Ovary (tissue), 3 donors: ENCODE measurements at regions not wholly inside any gene's neighbourhood (a gene's known extent, or its start where the extent isn't known, plus 50 kb on each side); places are given as distances from the start of the nearest gene placed in this dataset.

Experiments used
- EP300 ChIP-seq: sonication (generic); formaldehyde crosslinking; IDR thresholded peaks from one replicate; pipeline ENCODE4 v1.6.1; 2017; ENCODE audit warnings: antibody characterized with exemption
- POLR2A ChIP-seq: fragments of 450-650 bp; IDR thresholded peaks from one replicate; pipeline ENCODE4 v1.6.1; 2017; ENCODE audit warnings: antibody characterized with exemption, mild to moderate bottlenecking, moderate library complexity
- TF ChIP-seq, protein P1 (sequence below), 3 donors: fragments of 450-650 bp in 2 of 3; fragments of 200-600 bp in 1 of 3; IDR thresholded peaks; one replicate each; pipeline versions ENCODE4 v1.5.1 to v1.8.0; 2016 to 2022; ENCODE audit warnings: antibody characterized with exemption in 3 of 3, mild to moderate bottlenecking in 1 of 3
- donor health status: DM: no; HTN: no; CAD: no.

DNA sequence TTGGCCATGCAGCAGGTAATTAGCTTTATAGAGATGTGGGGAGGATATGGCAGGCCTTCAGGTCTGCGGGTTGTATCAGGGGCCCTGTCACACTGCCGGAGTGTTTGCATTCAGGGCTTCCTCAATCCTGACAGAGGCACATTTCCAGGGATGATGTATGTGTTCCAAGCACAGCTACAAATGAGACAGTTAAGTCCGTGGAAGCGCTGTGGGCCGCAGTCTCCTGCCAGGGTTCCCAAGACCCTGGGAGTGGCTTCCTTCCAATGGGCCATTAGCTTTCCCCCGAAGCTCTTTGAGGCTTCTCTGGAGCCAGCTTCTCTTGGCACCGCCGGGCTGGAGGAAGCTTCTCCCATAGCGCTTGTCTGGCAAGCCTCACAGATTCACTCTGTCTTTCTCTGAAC lies 1524.7 kb upstream of the TMEM132C start:
- TF ChIP-seq POLR2A, result no peak
- TF ChIP-seq, protein P1, sequence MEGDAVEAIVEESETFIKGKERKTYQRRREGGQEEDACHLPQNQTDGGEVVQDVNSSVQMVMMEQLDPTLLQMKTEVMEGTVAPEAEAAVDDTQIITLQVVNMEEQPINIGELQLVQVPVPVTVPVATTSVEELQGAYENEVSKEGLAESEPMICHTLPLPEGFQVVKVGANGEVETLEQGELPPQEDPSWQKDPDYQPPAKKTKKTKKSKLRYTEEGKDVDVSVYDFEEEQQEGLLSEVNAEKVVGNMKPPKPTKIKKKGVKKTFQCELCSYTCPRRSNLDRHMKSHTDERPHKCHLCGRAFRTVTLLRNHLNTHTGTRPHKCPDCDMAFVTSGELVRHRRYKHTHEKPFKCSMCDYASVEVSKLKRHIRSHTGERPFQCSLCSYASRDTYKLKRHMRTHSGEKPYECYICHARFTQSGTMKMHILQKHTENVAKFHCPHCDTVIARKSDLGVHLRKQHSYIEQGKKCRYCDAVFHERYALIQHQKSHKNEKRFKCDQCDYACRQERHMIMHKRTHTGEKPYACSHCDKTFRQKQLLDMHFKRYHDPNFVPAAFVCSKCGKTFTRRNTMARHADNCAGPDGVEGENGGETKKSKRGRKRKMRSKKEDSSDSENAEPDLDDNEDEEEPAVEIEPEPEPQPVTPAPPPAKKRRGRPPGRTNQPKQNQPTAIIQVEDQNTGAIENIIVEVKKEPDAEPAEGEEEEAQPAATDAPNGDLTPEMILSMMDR (IDR thresholded peaks at IDR 0.05), result no peak
- no peak for TF ChIP-seq EP300
